Lung microvascular endothelial cell (primary cell): ENCODE measurements at regions not wholly inside any gene's neighbourhood (a gene's known extent, or its start where the extent isn't known, plus 50 kb on each side); places are given as distances from the start of the nearest gene placed in this dataset.
"Not testable (repeated sequence)": the region's sequence is repeated elsewhere in the genome, so short reads cannot be mapped to it uniquely, and the experiment has no call there.

Source experiments
- DNase-seq, 2 donors: peaks; one replicate each; pipeline versions ENCODE4 v3.0.0 to v3.0.0-alpha.2; 2010; ENCODE audit warnings: low read depth in 2 of 2

DNA sequence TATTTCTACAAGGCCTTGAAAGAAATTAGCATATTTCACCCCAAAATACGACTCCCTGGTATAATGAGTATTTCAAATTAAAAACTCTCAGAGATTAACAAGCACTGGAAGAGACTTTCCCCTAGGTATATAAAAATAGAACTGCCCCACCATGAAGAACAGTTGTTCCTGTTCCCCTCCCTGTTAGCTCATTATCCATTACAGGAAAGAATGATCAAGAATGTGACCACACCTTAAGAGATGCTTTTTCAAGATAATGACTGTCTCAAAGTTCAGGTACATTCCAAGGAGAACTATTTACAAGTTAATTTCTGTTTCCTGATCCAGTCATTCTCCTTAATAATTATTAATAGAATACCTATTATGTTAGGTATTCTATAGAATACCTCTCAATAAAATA is 1220.6 kb upstream of the CDH2 start:
- no peak for DNase-seq

GRCh38 chr18:29383311-29384273 is 1206.7 kb upstream of the CDH2 start:
- DNase-seq, result no peak

DNA sequence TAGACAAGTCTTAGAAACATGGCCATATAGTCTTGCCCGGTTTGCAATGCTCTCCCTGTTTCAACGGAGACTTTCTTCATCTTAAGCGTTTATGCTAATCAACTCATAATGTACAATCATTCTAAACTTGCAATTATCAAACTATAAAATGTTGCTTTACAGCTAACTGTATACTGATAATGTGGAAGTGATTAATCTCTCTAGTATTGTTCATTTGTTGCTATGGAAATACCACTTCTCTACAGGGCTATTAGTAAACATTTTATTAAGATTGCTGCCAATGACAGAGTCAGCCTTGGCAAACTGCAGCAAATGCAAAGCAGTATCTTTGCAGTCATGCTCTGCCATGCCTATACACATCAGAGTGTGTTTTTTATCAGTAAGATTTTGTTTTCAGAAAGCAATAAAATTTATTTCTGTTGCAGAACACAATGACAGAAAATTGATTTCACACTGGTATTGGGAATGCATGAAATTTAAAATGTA is 1201.8 kb upstream of the CDH2 start:
- DNase-seq, result no peak

GRCh38 chr18:29377346-29377745 is 1200.4 kb upstream of the CDH2 start:
- DNase-seq, result no peak

GRCh38 chr18:29373000-29373399 is 1196.1 kb upstream of the CDH2 start:
- no peak for DNase-seq

DNA sequence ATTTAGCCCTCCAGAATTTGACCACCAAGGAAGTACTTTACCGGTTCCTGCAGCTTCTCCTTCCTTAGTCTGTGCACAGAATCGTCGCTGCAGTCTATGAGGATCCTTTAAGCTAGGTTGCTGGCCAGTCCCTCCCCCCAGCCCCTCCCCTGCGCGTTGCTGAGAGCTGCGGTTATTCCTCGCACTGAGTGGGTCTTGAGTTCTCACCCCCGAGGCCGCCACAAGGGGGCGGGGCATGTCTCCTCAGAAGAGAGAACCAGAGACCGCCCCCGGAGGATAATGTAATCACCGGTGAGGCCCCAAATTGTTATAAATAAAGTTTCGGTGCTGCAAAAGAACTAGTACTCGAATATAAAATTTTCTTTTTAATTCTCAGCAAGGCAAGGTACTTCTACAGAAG is 1184.9 kb upstream of the CDH2 start:
- DNase-seq, result no peak

DNA sequence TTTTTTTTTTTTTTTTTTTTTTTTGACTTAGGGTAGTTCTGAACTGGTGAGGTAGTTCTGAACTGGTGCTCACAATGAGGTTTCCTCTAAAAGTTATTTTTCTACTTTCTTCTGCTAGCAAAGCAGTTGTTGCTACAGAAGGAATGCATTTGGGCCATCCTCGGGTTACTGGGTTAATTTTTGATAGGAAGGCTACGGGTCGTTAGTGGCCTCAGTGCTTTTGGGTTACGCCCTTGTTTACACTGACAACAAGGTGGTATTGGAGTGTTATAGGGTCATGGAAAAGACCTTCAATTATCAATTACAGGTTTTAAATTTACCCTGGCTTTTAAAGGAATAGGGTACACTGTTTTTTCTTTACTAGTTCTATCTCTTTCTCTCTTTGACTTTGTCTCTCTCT is 1183.7 kb upstream of the CDH2 start:
- not testable (repeated sequence) for DNase-seq

DNA sequence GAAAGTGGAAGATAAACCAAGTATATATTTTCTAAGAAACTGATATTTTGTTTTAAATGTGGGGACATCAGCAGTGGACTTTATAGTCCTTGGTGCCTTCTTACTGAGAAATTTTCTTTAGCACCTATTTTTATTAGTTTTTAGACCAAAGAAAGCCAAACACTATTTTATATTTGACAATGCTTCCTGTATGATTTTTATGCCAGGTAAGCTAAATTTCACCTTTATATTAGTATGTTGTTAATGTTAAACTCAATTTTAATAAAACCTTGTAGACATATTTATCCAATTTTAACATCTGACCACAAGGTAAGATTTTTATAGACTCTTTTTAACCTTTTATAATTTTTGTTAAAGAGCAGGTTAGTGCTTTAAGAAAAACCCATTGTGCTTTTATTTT is 1182.3 kb upstream of the CDH2 start:
- DNase-seq, result not testable (repeated sequence)

DNA sequence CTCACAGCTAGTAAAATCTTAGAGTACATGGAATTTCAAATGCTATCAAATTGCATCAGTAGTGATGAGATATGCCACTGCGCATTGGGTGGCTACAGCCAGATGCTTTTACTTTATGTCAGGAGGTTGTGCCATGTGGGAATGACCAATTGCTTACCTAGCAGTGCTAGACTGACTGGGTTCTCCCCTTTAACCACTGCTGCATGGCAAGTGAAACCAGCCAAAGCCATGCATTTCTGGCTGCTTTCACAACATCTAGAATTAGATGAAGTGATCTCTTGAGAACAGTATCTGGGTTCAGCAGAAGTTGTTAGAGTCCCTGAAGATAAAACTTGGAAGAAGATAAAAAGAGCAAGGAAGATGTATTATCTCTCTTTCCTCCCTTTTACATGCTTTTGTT is 1174.2 kb upstream of the CDH2 start:
- no peak for DNase-seq

DNA sequence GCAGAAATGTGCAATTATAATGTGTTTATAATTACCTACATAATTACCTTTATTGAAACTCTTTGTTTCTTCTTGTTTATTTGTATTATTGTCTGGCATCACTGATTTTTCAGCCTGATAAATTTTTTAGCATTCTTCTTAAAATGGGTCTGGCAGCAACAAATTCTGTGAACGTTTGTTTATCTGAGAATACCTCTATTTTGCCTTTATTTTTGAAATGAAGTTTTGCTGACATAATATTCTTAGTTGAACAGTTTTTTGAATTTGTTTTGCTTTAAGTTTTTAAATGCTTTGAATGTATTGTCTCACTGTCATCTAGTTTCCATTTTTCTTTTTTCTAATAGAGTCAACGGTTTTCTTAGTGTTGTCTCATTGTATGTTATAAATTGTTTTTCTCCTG is 1152.0 kb upstream of the CDH2 start:
- DNase-seq, result no peak

DNA sequence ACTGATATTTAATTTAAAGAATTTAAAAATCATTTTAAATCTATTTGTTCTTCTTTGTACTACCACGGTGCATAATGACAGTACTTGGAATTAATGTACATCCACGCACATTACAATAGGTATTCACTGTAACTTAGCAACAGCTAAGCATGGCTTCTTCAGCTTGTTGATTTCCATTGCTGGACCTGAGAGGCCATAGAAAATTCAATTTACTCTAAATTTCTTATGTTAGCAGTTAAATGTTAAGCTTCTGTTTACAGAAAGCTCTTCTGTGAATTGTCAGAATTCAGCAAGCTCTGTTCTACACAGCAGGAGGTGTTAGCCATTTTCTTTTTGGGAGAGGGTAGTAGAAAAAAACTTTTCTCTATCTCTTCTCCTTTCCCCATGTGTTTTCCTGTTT is 1149.3 kb upstream of the CDH2 start:
- DNase-seq, result no peak

- no peak for DNase-seq
Measured at GRCh38 chr18:29321561-29321960, 1144.6 kb upstream of the CDH2 start.

- no peak for DNase-seq
Measured at GRCh38 chr18:29313312-29313711, 1136.4 kb upstream of the CDH2 start.

- no peak for DNase-seq
Measured at GRCh38 chr18:29311580-29311979, 1134.7 kb upstream of the CDH2 start.

- DNase-seq, result no peak
Measured at GRCh38 chr18:29309366-29309765, 1132.4 kb upstream of the CDH2 start.

GRCh38 chr18:29307982-29308381 is 1131.1 kb upstream of the CDH2 start:
- DNase-seq, result no peak

DNA sequence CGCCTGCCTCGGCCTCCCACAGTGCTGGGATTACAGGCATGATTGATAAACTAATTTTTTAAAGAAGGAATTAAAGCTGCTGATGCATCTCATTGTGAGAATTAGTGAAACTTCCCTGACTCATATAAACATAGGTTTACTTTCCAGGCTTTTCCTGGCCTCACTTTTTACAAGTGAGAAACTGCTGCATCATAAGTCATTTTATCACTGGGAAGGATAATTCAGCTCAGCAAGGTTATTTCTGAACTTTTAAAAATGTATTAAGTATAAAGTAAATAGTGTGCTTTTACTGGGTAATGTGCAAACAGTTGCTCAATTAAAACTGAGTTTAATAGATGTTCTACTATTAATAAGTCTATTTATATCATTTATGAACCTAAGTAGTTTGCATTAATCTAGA is 1130.3 kb upstream of the CDH2 start:
- DNase-seq, result no peak

GRCh38 chr18:29305516-29305915 is 1128.6 kb upstream of the CDH2 start:
- no peak for DNase-seq

DNA sequence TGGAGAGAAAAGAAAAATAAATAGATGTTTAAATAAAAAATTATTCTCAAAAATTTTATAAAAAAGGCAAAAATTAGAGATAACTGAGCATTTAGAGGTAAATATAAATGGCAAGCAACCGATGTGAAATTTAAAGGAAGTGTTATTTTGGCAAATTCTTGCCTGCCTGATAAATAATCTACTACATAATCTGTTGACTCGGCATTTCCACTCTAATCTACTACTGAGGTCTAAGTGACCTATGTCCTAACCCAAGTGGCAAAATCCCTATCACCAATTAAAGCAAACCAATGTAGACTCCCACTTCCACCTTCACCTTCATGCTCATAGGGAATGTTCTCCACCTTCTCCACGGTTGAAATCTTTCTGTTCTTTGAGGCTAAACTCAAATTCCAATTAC is 1124.1 kb upstream of the CDH2 start:
- DNase-seq, result no peak

DNA sequence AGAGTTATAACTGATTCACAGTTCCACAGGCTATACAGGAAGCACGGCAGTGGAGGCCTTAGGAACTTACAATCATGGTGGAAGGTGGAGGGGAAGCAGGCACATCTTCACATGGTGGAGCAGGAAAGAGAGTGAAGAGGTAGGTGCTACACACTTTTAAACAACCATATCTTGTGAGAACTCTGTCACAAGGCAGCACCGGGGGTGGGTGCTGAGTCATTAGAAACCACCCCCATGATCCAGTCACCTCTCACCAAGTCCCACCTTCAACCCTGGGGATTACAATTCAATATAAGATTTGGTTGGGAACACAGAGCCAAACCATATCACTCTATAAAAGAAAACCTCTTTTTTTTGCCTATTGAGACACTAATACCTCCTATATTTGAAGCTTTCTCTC is 1108.5 kb upstream of the CDH2 start:
- DNase-seq, result no peak

DNA sequence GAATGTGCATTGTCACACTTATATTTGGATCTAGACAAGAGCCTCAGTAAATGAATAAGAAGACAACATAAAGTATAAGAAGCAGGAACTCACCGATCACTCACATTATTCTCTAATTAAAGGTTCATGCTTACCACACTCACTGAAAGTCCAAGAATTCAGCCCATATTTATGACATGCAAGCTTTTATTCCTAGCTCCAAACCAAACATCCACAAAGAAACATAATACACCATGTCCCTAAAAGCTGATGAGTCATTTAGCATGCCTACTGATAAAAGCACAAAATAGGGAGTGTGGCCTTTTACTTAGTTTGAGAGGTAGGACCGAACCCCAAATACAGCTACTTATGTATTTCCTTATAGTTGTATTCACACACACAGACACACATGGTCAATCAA is 1094.6 kb upstream of the CDH2 start:
- no peak for DNase-seq

GRCh38 chr18:29259838-29260237 is 1082.9 kb upstream of the CDH2 start:
- DNase-seq, result no peak

- DNase-seq, result no peak
Measured at GRCh38 chr18:29254123-29254522, 1077.2 kb upstream of the CDH2 start.
